GM12872 (cell line): ENCODE measurements at regions not wholly inside any gene's neighbourhood (a gene's known extent, or its start where the extent isn't known, plus 50 kb on each side); places are given as distances from the start of the nearest gene placed in this dataset.

Experiments
- CTCF ChIP-seq: IDR thresholded peaks from 3 replicates; pipeline ENCODE4 v1.5.1; 2011; ENCODE audit warnings: low read depth, mild to moderate bottlenecking, low read length, moderate library complexity; ENCODE audit not compliant: insufficient read depth

- TF ChIP-seq CTCF = no peak
Measured at GRCh38 chr18:1353025-1353424, 448.4 kb downstream of the ADCYAP1 start.

GRCh38 chr18:1357724-1358123, 453.1 kb downstream of the ADCYAP1 start:
- no peak for TF ChIP-seq CTCF

- TF ChIP-seq CTCF = no peak
Measured at GRCh38 chr18:1361936-1362335, 457.3 kb downstream of the ADCYAP1 start.

- TF ChIP-seq CTCF = no peak
Measured at GRCh38 chr18:1370552-1370951, 465.9 kb downstream of the ADCYAP1 start.

- no peak for TF ChIP-seq CTCF
Measured at GRCh38 chr18:1371724-1372123, 467.1 kb downstream of the ADCYAP1 start.

- TF ChIP-seq CTCF = no peak
Measured at GRCh38 chr18:1383465-1383864, 478.8 kb downstream of the ADCYAP1 start.

- TF ChIP-seq CTCF = no peak
Measured at GRCh38 chr18:1392046-1392445, 487.4 kb downstream of the ADCYAP1 start.
